ENCODE measurements at regions not wholly inside any gene's neighbourhood (a gene's known extent, or its start where the extent isn't known, plus 50 kb on each side); places are given as distances from the start of the nearest gene placed in this dataset.
"Not testable (repeated sequence)": the region's sequence is repeated elsewhere in the genome, so short reads cannot be mapped to it uniquely, and the experiment has no call there.

GRCh38 chr6:142016666-142017065 is 116.1 kb upstream of the GJE1 start:
- not testable (repeated sequence) for DNase-seq

- not testable (repeated sequence) for DNase-seq
Observed at GRCh38 chr6:142015463-142015862, 117.3 kb upstream of the GJE1 start.

- DNase-seq = no peak
Observed at GRCh38 chr6:142015011-142015410, 117.7 kb upstream of the GJE1 start.

- DNase-seq = no peak
Observed at GRCh38 chr6:142014515-142014914, 118.2 kb upstream of the GJE1 start.

GRCh38 chr6:142013875-142014495 is 118.7 kb upstream of the GJE1 start:
- DNase-seq = no peak

GRCh38 chr6:142013287-142013686 is 119.4 kb upstream of the GJE1 start:
- no peak for DNase-seq

GRCh38 chr6:142011775-142012174 is 121.0 kb upstream of the GJE1 start:
- DNase-seq = no peak

GRCh38 chr6:142011156-142011555 is 121.6 kb upstream of the GJE1 start:
- DNase-seq = no peak

GRCh38 chr6:142009647-142010046 is 123.1 kb upstream of the GJE1 start:
- DNase-seq = no peak

GRCh38 chr6:142008781-142009180 is 123.9 kb upstream of the GJE1 start:
- DNase-seq = no peak

GRCh38 chr6:142008016-142008735 is 124.5 kb upstream of the GJE1 start:
- DNase-seq = no peak

- no peak for DNase-seq
Observed at GRCh38 chr6:142005021-142005420, 127.7 kb upstream of the GJE1 start.

- DNase-seq = no peak
Observed at GRCh38 chr6:142002825-142003405, 129.8 kb upstream of the GJE1 start.

GRCh38 chr6:141996823-141997222 is 135.9 kb upstream of the GJE1 start:
- no peak for DNase-seq

GRCh38 chr6:141992109-141992508 is 140.6 kb upstream of the GJE1 start:
- DNase-seq = no peak

- DNase-seq = no peak
Observed at GRCh38 chr6:141990840-141991239, 141.9 kb upstream of the GJE1 start.

GRCh38 chr6:141989706-141989959 is 143.1 kb upstream of the GJE1 start:
- no peak for DNase-seq

- no peak for DNase-seq
Observed at GRCh38 chr6:141988954-141989705, 143.6 kb upstream of the GJE1 start.

GRCh38 chr6:141988327-141988726 is 144.4 kb upstream of the GJE1 start:
- DNase-seq = no peak

- no peak for DNase-seq
Observed at GRCh38 chr6:141986457-141986856, 146.3 kb upstream of the GJE1 start.

- no peak for DNase-seq
Observed at GRCh38 chr6:141981190-141981589, 151.5 kb upstream of the GJE1 start.

- no peak for DNase-seq
Observed at GRCh38 chr6:141977782-141978181, 154.9 kb upstream of the GJE1 start.

- no peak for DNase-seq
Observed at GRCh38 chr6:141976994-141977393, 155.7 kb upstream of the GJE1 start.

All from NCI-H1436 treated with DMSO at 0.1 percent for 48 hours (cell line).